ENCODE measurements at regions not wholly inside any gene's neighbourhood (a gene's known extent, or its start where the extent isn't known, plus 50 kb on each side); places are given as distances from the start of the nearest gene placed in this dataset.

- intact Hi-C loops (cut with DNase I) = no loop called here
- no peaks in the 10 kb centered on the region for H3K27me3 ChIP-seq
- no peak overlapping the region for H3K27ac ChIP-seq
- no peaks in the 10 kb centered on the region for H3K9me3 ChIP-seq
- no peak overlapping the region for H3K4me3 ChIP-seq (replicated peaks in 1 of 3)
- H3K36me3 ChIP-seq = no peaks in the 10 kb centered on the region
- no peak for DNase-seq
- H3K4me1 ChIP-seq = no peaks in the 10 kb centered on the region
- WGBS, 2 donors = 87 to 94% methylated on average over 1 of the region's 1 CpG
- TF ChIP-seq POLR2A (IDR thresholded peaks at IDR 0.05) (no peak), CTCF (IDR thresholded peaks at IDR 0.05) (no peak)
Observed at GRCh38 chr17:14699574-14700185, 398.8 kb downstream of the HS3ST3B1 start.

DNA sequence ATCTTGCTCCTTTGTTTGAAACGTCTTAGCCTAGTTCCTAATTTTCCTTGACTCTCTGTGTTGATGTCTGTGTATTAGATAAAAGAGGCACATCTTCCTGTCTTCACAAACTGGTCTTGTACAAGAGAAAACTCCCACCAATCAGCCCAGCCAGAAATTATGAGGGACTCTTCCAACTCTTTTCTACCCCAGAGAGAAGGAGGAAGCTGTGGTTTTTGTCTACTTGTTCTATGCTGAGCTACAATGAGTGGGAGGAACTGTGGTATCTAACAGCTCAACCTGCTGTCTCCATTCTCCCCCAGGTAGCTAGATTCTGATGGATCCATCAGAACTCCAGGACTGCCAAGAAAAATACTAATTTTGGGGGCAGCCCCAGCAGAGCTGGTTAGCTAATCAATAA is 392.5 kb downstream of the HS3ST3B1 start:
- Histone ChIP-seq H3K27ac (no peak overlapping the region), H3K4me3 (replicated peaks in 1 of 3) (no peak overlapping the region), H3K36me3 (no peaks in the 10 kb centered on the region), H3K27me3 (no peaks in the 10 kb centered on the region), H3K4me1 (no peaks in the 10 kb centered on the region), H3K9me3 (no peaks in the 10 kb centered on the region)
- WGBS, 2 donors = 49 to 53% methylated on average over 1 of the region's 1 CpG
- no peak for DNase-seq
- TF ChIP-seq CTCF (IDR thresholded peaks at IDR 0.05) (no peak), POLR2A (IDR thresholded peaks at IDR 0.05) (no peak)
- intact Hi-C loops (cut with DNase I) = no loop called here

DNA sequence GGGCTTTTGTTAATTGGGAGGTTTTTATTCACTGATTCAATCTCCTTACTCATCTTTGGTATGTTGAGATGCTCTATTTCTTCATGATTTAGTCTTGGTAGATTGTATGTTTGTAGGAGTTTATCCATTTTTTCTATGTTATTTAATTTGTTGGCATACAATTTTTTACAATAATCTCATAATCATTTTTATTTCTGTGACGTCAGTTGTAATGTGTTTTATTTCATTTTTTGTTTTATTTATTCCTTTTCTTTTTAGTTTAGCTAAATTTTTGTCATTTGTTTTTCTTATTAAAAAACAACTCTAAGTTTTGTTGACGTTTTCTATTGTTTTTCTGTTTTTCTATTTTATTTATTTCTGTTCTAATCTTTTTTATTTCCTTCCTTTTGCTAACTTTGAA is 389.8 kb downstream of the HS3ST3B1 start:
- WGBS, 2 donors = 68 to 72% methylated on average over 2 of the region's 2 CpGs
- intact Hi-C loops (cut with DNase I) = no loop called here
- no peak overlapping the region for H3K4me3 ChIP-seq (replicated peaks in 1 of 3)
- TF ChIP-seq CTCF (IDR thresholded peaks at IDR 0.05) (no peak), POLR2A (IDR thresholded peaks at IDR 0.05) (no peak)
- no peaks in the 10 kb centered on the region for H3K27me3 ChIP-seq
- H3K27ac ChIP-seq = no peak overlapping the region
- DNase-seq = no peak
- H3K4me1 ChIP-seq = no peaks in the 10 kb centered on the region
- no peaks in the 10 kb centered on the region for H3K9me3 ChIP-seq
- no peaks in the 10 kb centered on the region for H3K36me3 ChIP-seq

GRCh38 chr17:14688134-14688533 is 387.3 kb downstream of the HS3ST3B1 start:
- H3K27me3 ChIP-seq = no peaks in the 10 kb centered on the region
- no peak overlapping the region for H3K4me3 ChIP-seq (replicated peaks in 1 of 3)
- H3K4me1 ChIP-seq = no peaks in the 10 kb centered on the region
- TF ChIP-seq POLR2A (IDR thresholded peaks at IDR 0.05) (no peak), CTCF (IDR thresholded peaks at IDR 0.05) (no peak)
- no peak for DNase-seq
- intact Hi-C loops (cut with DNase I) = no loop called here
- no peak overlapping the region for H3K27ac ChIP-seq
- H3K9me3 ChIP-seq = no peaks in the 10 kb centered on the region
- WGBS, 2 donors = 65 to 76% methylated on average over 3 of the region's 3 CpGs
- H3K36me3 ChIP-seq = no peaks in the 10 kb centered on the region

GRCh38 chr17:14672830-14673229 is 371.9 kb downstream of the HS3ST3B1 start:
- Histone ChIP-seq H3K27me3 (no peaks in the 10 kb centered on the region), H3K36me3 (no peaks in the 10 kb centered on the region), H3K4me1 (no peaks in the 10 kb centered on the region), H3K4me3 (replicated peaks in 1 of 3) (no peak overlapping the region), H3K27ac (no peak overlapping the region), H3K9me3 (no peaks in the 10 kb centered on the region)
- intact Hi-C loops (cut with DNase I) = no loop called here
- TF ChIP-seq POLR2A (IDR thresholded peaks at IDR 0.05) = no peak
- no peak for TF ChIP-seq CTCF (IDR thresholded peaks at IDR 0.05)
- 23 to 40% methylated on average over 4 of the region's 4 CpGs for WGBS, 2 donors
- DNase-seq = no peak
